ENCODE measurements at regions not wholly inside any gene's neighbourhood (a gene's known extent, or its start where the extent isn't known, plus 50 kb on each side); places are given as distances from the start of the nearest gene placed in this dataset.

- TF ChIP-seq CTCF (IDR thresholded peaks at IDR 0.05; ENCODE audit: low read depth, low read length) (no peak), POLR2A (IDR thresholded peaks at IDR 0.05; ENCODE audit: extremely low read depth, insufficient read length) (no peak)
These were observed 142.7 kb downstream of the TENT5A start for GRCh38 chr6:81609736-81610135.

Data from NB4 (cell line).